A549 (cell line): ENCODE measurements at regions not wholly inside any gene's neighbourhood (a gene's known extent, or its start where the extent isn't known, plus 50 kb on each side); places are given as distances from the start of the nearest gene placed in this dataset.

ENCODE experiments used
- MAX ChIP-seq: IDR thresholded peaks from 2 replicates; pipeline ENCODE4 v1.6.1; 2012
- RCOR1 ChIP-seq: fragments of 150-350 bp; IDR thresholded peaks from 2 replicates; pipeline ENCODE4 v1.6.1; 2014; ENCODE audit warnings: antibody characterized with exemption, low read length, low read depth
- REST ChIP-seq: fragments of 200-600 bp; sonication (generic); IDR thresholded peaks from 2 replicates; pipeline ENCODE4 v1.6.1; 2016; ENCODE audit warnings: antibody characterized with exemption, mild to moderate bottlenecking, moderate library complexity
- RFX5 ChIP-seq: fragments of 450-650 bp; IDR thresholded peaks from 2 replicates; pipeline ENCODE4 v1.7.1; 2014; ENCODE audit warnings: antibody characterized with exemption, mild to moderate bottlenecking, moderate library complexity
- SREBF2 ChIP-seq: fragments of 450-650 bp; IDR thresholded peaks from 2 replicates; pipeline ENCODE4 v1.6.1; 2014; ENCODE audit warnings: mild to moderate bottlenecking, moderate library complexity
- USF2 ChIP-seq: fragments of 450-650 bp; IDR thresholded peaks from 2 replicates; pipeline ENCODE4 v1.6.1; 2014; ENCODE audit warnings: antibody characterized with exemption
- TF ChIP-seq, protein P1 (sequence below): fragments of >200 bp; sonication (Bioruptor Twin); formaldehyde crosslinking; IDR thresholded peaks from 3 replicates; pipeline ENCODE4 v1.5.1; 2016

DNA sequence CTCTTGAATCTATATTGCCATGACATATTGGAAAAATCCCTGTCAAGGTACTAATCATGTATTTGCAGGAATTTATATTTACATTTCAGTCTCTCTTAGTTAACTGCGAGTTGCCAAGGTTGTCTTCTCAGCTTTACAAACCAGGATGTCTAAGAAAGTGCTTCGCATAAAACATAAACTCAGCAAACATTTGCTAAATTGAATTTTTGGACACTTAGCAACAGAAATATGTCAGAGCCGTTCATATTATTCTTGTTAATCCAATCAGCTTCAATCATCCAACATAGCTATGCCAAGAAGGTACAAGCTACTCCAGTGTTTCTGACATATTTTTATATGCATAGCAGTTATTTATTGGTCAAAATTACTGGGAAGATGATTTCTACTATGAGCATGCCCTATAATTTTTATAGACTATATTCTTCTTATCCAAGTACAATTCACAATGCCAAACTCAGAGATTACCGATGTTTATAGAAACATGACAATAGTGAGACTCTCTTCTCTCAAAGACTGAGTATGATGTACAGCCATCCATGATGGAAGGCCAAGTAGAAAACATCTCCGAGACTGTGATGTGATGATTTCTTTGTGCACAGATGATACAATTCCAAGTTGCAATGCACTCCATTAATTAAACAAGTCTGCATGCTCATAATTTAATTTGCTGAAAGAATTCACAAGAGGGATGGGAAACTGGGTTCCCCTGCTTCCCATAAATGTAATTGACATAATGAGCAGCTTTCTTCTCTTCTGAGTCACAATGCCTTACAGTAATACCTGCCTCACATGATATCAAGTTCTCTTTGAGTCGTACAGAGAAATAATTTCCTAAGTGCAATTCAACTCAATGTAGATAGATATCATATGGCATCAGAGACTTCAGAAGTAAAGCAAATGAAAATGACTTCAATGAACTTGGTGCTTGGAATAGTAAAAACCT is 776.3 kb downstream of the EFNB2 start:
- TF ChIP-seq, protein P1, sequence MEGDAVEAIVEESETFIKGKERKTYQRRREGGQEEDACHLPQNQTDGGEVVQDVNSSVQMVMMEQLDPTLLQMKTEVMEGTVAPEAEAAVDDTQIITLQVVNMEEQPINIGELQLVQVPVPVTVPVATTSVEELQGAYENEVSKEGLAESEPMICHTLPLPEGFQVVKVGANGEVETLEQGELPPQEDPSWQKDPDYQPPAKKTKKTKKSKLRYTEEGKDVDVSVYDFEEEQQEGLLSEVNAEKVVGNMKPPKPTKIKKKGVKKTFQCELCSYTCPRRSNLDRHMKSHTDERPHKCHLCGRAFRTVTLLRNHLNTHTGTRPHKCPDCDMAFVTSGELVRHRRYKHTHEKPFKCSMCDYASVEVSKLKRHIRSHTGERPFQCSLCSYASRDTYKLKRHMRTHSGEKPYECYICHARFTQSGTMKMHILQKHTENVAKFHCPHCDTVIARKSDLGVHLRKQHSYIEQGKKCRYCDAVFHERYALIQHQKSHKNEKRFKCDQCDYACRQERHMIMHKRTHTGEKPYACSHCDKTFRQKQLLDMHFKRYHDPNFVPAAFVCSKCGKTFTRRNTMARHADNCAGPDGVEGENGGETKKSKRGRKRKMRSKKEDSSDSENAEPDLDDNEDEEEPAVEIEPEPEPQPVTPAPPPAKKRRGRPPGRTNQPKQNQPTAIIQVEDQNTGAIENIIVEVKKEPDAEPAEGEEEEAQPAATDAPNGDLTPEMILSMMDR, result no peak
- no peak for TF ChIP-seq RCOR1
- no peak for TF ChIP-seq RFX5
- no peak for TF ChIP-seq MAX
- TF ChIP-seq USF2, result no peak
- TF ChIP-seq REST, result no peak
- TF ChIP-seq SREBF2, result no peak
